Trophoblast cell (in vitro differentiated cells and primary cell): ENCODE measurements at regions not wholly inside any gene's neighbourhood (a gene's known extent, or its start where the extent isn't known, plus 50 kb on each side); places are given as distances from the start of the nearest gene placed in this dataset.

ENCODE experiments used
- DNase-seq, 2 donors: peaks; one replicate each; pipeline ENCODE4 v3.0.0-alpha.2; 2016
- H2AFZ ChIP-seq: 2 replicates; pipeline ENCODE4 v1.6.1; 2013; ENCODE audit warnings: low read length, moderate library complexity, mild to moderate bottlenecking; ENCODE audit not compliant: insufficient read depth, poor library complexity
- H2AK5ac ChIP-seq: 2 replicates; pipeline ENCODE4 v1.6.1; 2013; ENCODE audit warnings: mild to moderate bottlenecking, low read length
- H2BK120ac ChIP-seq: 2 replicates; pipeline ENCODE4 v1.6.1; 2013; ENCODE audit warnings: low read length, mild to moderate bottlenecking, moderate library complexity; ENCODE audit not compliant: insufficient read depth, poor library complexity
- H2BK12ac ChIP-seq: 2 replicates; pipeline ENCODE4 v1.6.1; 2013; ENCODE audit warnings: mild to moderate bottlenecking, low read length, moderate library complexity
- H2BK5ac ChIP-seq: 2 replicates; pipeline ENCODE4 v1.6.1; 2013; ENCODE audit warnings: low read length, low read depth, moderate library complexity, mild to moderate bottlenecking; ENCODE audit not compliant: poor library complexity
- H3K14ac ChIP-seq: 2 replicates; pipeline ENCODE4 v1.6.1; 2013; ENCODE audit warnings: mild to moderate bottlenecking, low read length
- H3K18ac ChIP-seq: 2 replicates; pipeline ENCODE4 v1.6.1; 2013; ENCODE audit warnings: mild to moderate bottlenecking, low read length
- H3K23ac ChIP-seq: 2 replicates; pipeline ENCODE4 v1.6.1; 2013; ENCODE audit warnings: low read length
- H3K27ac ChIP-seq: 2 replicates; pipeline ENCODE4 v1.5.1; 2013; ENCODE audit warnings: low read depth, mild to moderate bottlenecking, inconsistent platforms, low read length, moderate library complexity
- H3K27me3 ChIP-seq: 2 replicates; pipeline ENCODE4 v1.6.1; 2013; ENCODE audit warnings: inconsistent platforms, mild to moderate bottlenecking, low read length, moderate library complexity; ENCODE audit not compliant: insufficient read depth
- H3K36me3 ChIP-seq, 2 experiments: 1 replicate in 1 of 2; 2 replicates in 1 of 2; pipeline ENCODE4 v1.6.1; 2013; ENCODE audit warnings: low read length in 2 of 2, mild to moderate bottlenecking in 2 of 2, moderate library complexity in 1 of 2; ENCODE audit not compliant: insufficient read depth in 2 of 2, control insufficient read depth in 1 of 2
- H3K4ac ChIP-seq: 2 replicates; pipeline ENCODE4 v1.6.1; 2013; ENCODE audit warnings: low read depth, mild to moderate bottlenecking, low read length, moderate library complexity
- H3K4me1 ChIP-seq, 2 experiments: 1 replicate in 1 of 2; 2 replicates in 1 of 2; pipeline ENCODE4 v1.6.1; 2013; ENCODE audit warnings: low read length in 2 of 2, mild to moderate bottlenecking in 2 of 2, moderate library complexity in 1 of 2; ENCODE audit not compliant: insufficient read depth in 2 of 2, control insufficient read depth in 1 of 2
- H3K4me2 ChIP-seq: 2 replicates; pipeline ENCODE4 v1.6.1; 2013; ENCODE audit warnings: inconsistent platforms, mild to moderate bottlenecking, low read length, moderate library complexity
- H3K4me3 ChIP-seq: 2 replicates; pipeline ENCODE4 v1.5.1; 2013; ENCODE audit warnings: mild to moderate bottlenecking, low read depth, low read length, inconsistent platforms
- H3K79me1 ChIP-seq: one replicate; pipeline ENCODE4 v1.6.1; 2013; ENCODE audit warnings: low read length
- H3K79me2 ChIP-seq: 2 replicates; pipeline ENCODE4 v1.6.1; 2013; ENCODE audit warnings: low read length, mild to moderate bottlenecking; ENCODE audit not compliant: control insufficient read depth, insufficient read depth, poor library complexity
- H3K9ac ChIP-seq: 2 replicates; pipeline ENCODE4 v1.6.1; 2013; ENCODE audit warnings: mild to moderate bottlenecking, low read length
- H3K9me3 ChIP-seq: 2 replicates; pipeline ENCODE4 v1.6.1; 2013; ENCODE audit warnings: low read depth, mild to moderate bottlenecking, control low read depth, inconsistent platforms, low read length; ENCODE audit not compliant: insufficient read depth
- H4K12ac ChIP-seq: 2 replicates; pipeline ENCODE4 v1.6.1; 2013; ENCODE audit warnings: low read depth, mild to moderate bottlenecking, low read length, moderate library complexity
- H4K8ac ChIP-seq: 2 replicates; pipeline ENCODE4 v1.6.1; 2013; ENCODE audit warnings: low read depth, mild to moderate bottlenecking, low read length, moderate library complexity
- H4K91ac ChIP-seq: one replicate; pipeline ENCODE4 v1.6.1; 2013; ENCODE audit warnings: low read depth, mild to moderate bottlenecking, low read length, moderate library complexity
- WGBS: extraction: QIAGEN DNeasy Blood & Tissue Kit; methylation state at CpG from one replicate; pipeline ENCODE4 v1.1.7; 2013; ENCODE audit warnings: missing lambda C conversion rate; ENCODE audit not compliant: insufficient read length, insufficient coverage; ENCODE audit errors: extremely low coverage; 5-methylcytosine and 5-hydroxymethylcytosine counted together

- no peak overlapping the region for H3K27ac ChIP-seq
- no peaks in the 10 kb centered on the region for H3K27me3 ChIP-seq
- no CpG with 5 or more reads among the region's 4 CpGs for WGBS
- no peaks in the 10 kb centered on the region for H3K79me2 ChIP-seq
- no peak overlapping the region for H3K4me2 ChIP-seq
- H4K8ac ChIP-seq = no peak overlapping the region
- no peak for DNase-seq
- H3K9ac ChIP-seq = no peak overlapping the region
- H3K14ac ChIP-seq = no peak overlapping the region
- no peak overlapping the region for H3K23ac ChIP-seq
- no peak overlapping the region for H3K18ac ChIP-seq
- peaks cover 72% of the 10 kb centered on the region for H3K9me3 ChIP-seq
- H3K36me3 ChIP-seq = no peaks in the 10 kb centered on the region
- H3K4me3 ChIP-seq = no peak overlapping the region
- H2AK5ac ChIP-seq = no peak overlapping the region
- no peak overlapping the region for H2BK5ac ChIP-seq
- H4K91ac ChIP-seq = no peak overlapping the region
- no peak overlapping the region for H2AFZ ChIP-seq
- no peaks in the 10 kb centered on the region for H3K79me1 ChIP-seq
- H2BK12ac ChIP-seq = no peak overlapping the region
- H4K12ac ChIP-seq = no peak overlapping the region
- no peaks in the 10 kb centered on the region for H3K4me1 ChIP-seq
- H3K4ac ChIP-seq = no peak overlapping the region
- H2BK120ac ChIP-seq = no peak overlapping the region
These were observed 81.1 kb upstream of the ACTRT2 start for GRCh38 chr1:2940178-2940577.

DNA sequence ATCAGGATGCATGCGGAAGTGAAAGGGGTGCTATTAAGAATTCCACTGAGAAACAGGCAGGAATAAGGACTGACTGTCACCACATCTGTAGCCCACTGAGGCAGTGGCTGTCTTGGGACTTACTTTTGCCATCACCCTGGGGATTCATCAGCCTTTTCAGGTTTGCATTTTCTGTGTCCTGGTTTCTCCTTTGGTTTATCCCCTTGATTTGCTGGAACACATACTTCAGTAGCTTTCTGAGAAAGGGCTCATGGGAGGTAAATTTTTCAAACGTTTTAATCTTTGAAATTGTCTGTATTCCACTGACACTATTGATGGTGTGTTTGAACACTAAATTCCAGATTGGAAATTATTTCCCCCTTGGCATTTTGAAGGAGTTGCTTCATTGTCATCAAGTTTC, 80.2 kb upstream of the ACTRT2 start:
- no peak overlapping the region for H2BK120ac ChIP-seq
- no peaks in the 10 kb centered on the region for H3K4me1 ChIP-seq
- H3K14ac ChIP-seq = no peak overlapping the region
- H3K79me2 ChIP-seq = no peaks in the 10 kb centered on the region
- no peak overlapping the region for H3K27ac ChIP-seq
- no CpG with 5 or more reads among the region's 2 CpGs for WGBS
- no peaks in the 10 kb centered on the region for H3K36me3 ChIP-seq
- H3K27me3 ChIP-seq = no peaks in the 10 kb centered on the region
- H3K4me2 ChIP-seq = no peak overlapping the region
- no peak overlapping the region for H3K23ac ChIP-seq
- no peak overlapping the region for H3K4ac ChIP-seq
- no peak overlapping the region for H2BK12ac ChIP-seq
- no peaks in the 10 kb centered on the region for H3K79me1 ChIP-seq
- no peak overlapping the region for H3K9ac ChIP-seq
- H2BK5ac ChIP-seq = no peak overlapping the region
- no peak for DNase-seq
- H4K12ac ChIP-seq = no peak overlapping the region
- H3K4me3 ChIP-seq = no peak overlapping the region
- no peak overlapping the region for H4K8ac ChIP-seq
- no peak overlapping the region for H3K18ac ChIP-seq
- H4K91ac ChIP-seq = no peak overlapping the region
- peaks cover 73% of the 10 kb centered on the region for H3K9me3 ChIP-seq
- no peak overlapping the region for H2AFZ ChIP-seq
- no peak overlapping the region for H2AK5ac ChIP-seq

DNA sequence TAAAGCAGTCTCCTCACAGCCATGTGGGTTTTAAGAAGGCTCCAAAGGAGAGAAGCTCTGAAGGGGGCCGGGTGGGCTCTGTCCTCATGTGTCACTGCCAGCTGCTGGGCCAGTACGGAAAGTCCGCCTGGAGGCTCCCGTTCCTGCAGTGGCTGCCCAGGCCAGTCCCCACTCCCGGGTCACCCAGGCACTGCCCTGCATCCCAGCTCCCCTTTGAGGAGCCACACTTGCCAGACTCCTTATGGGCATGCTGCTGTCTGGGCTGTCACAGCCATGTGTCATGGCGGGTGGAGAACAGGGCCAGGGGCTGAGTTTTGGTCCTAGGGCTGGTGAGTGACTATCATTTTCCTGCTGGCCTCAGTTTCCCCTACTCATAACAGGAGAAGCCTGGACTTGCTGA, 79.4 kb upstream of the ACTRT2 start:
- Histone ChIP-seq H4K12ac (no peak overlapping the region), H2AFZ (no peak overlapping the region), H4K91ac (no peak overlapping the region), H3K27me3 (no peaks in the 10 kb centered on the region), H3K4me1 (no peaks in the 10 kb centered on the region), H3K4me2 (no peak overlapping the region), H3K23ac (no peak overlapping the region), H3K14ac (no peak overlapping the region), H4K8ac (no peak overlapping the region), H2AK5ac (no peak overlapping the region), H2BK5ac (no peak overlapping the region), H3K4ac (no peak overlapping the region), H3K4me3 (no peak overlapping the region), H3K36me3 (no peaks in the 10 kb centered on the region), H3K27ac (no peak overlapping the region), H3K79me2 (no peaks in the 10 kb centered on the region), H3K9ac (no peak overlapping the region), H2BK12ac (no peak overlapping the region), H2BK120ac (no peak overlapping the region), H3K9me3 (peaks cover 72% of the 10 kb centered on the region), H3K18ac (no peak overlapping the region), H3K79me1 (no peaks in the 10 kb centered on the region)
- no CpG with 5 or more reads among the region's 6 CpGs for WGBS
- DNase-seq = no peak

DNA sequence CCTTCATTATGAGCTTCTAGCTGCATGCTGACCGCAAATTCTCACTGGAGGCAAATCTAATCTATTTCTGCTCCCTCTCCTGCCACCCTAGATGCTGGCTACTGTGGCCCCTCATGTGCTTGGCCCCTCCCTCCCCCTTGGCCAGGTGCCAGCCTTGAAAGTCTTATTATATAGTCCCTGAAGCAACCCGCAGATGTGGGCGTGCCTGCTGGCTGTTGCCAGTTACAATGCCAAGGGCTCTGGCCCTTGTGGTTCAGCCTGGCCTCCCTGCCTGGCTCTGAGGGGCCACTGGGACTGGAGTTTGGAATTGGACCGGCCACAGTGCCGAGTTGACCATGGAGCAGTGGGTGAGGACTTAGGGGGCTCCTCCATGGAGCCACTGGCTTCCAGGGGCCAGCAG, 78.9 kb upstream of the ACTRT2 start:
- no peaks in the 10 kb centered on the region for H3K79me2 ChIP-seq
- no peak overlapping the region for H3K18ac ChIP-seq
- no peaks in the 10 kb centered on the region for H3K79me1 ChIP-seq
- H3K23ac ChIP-seq = no peak overlapping the region
- no CpG with 5 or more reads among the region's 5 CpGs for WGBS
- no peak overlapping the region for H4K91ac ChIP-seq
- H3K4me3 ChIP-seq = no peak overlapping the region
- H2AFZ ChIP-seq = no peak overlapping the region
- H3K4me1 ChIP-seq = no peaks in the 10 kb centered on the region
- DNase-seq = no peak
- no peaks in the 10 kb centered on the region for H3K27me3 ChIP-seq
- H3K14ac ChIP-seq = no peak overlapping the region
- no peak overlapping the region for H2BK120ac ChIP-seq
- H3K9ac ChIP-seq = no peak overlapping the region
- H3K4ac ChIP-seq = no peak overlapping the region
- H2AK5ac ChIP-seq = no peak overlapping the region
- no peak overlapping the region for H2BK5ac ChIP-seq
- no peak overlapping the region for H3K4me2 ChIP-seq
- no peak overlapping the region for H4K8ac ChIP-seq
- H3K9me3 ChIP-seq = peaks cover 69% of the 10 kb centered on the region
- H3K36me3 ChIP-seq = no peaks in the 10 kb centered on the region
- H4K12ac ChIP-seq = no peak overlapping the region
- no peak overlapping the region for H3K27ac ChIP-seq
- no peak overlapping the region for H2BK12ac ChIP-seq
